ENCODE measurements at regions not wholly inside any gene's neighbourhood (a gene's known extent, or its start where the extent isn't known, plus 50 kb on each side); places are given as distances from the start of the nearest gene placed in this dataset.

DNA sequence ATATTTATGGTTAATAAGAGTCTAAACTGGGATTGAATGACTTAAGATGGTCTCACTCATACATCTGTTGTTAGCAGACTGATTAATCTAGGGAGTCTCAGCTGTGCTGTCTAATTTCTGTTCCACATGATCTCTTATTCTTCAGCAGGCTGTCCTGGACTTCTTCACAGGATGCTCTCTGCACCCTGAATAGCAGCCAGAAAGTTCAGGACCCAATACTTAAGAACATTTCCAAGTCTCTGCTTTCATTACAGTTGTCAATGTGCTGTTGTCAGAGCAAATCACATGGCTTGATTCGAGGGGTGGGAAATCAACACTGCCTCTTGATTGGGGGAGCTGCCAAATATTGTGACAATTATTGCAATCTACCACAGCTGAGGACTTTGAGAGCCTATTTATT is 627.1 kb upstream of the SLC8A1 start:
- DNase-seq = no peak

DNA sequence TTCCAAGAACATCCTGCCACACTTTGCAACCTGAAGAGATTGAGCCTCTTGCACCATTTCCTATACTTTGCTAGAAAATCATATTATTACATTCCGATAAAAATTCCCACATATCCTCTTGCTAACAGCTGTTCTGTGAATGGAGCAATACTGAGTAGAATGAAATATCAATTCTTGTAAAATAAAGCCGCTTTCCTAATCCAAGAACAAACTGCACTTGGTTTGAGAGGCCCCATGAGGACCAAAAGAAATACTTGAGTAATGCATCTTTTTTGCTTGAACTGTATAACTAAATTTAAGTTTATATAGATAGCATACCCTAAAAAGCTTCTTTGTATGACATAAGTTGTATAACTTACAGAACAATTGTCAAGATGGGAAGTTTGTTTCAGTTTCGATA is 632.4 kb upstream of the SLC8A1 start:
- DNase-seq = no peak

GRCh38 chr2:41087946-41088345 is 636.1 kb upstream of the SLC8A1 start:
- no peak for DNase-seq

DNA sequence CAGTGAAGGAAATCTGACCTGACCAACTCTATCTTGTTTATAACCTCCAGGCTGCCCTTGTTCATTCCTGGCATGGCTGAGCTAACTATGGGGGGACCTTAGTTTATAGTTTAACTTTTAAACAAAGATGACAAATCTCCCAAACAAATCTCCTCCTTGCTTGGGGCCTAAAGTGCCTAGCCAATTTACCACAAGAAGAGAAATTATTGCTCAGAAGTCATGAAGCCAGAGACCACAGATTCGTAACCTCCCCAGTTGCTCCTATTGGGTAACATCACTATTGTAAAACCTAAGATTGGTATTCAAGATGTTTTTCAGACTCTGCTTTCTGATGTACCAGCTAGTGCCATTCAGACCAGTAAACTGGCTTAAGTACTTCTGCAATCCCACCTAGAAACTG is 649.4 kb upstream of the SLC8A1 start:
- no peak for DNase-seq

- no peak for DNase-seq
Measured at GRCh38 chr2:41109744-41110143, 657.9 kb upstream of the SLC8A1 start.

GRCh38 chr2:41111836-41112627 is 660.1 kb upstream of the SLC8A1 start:
- no peak for DNase-seq

DNA sequence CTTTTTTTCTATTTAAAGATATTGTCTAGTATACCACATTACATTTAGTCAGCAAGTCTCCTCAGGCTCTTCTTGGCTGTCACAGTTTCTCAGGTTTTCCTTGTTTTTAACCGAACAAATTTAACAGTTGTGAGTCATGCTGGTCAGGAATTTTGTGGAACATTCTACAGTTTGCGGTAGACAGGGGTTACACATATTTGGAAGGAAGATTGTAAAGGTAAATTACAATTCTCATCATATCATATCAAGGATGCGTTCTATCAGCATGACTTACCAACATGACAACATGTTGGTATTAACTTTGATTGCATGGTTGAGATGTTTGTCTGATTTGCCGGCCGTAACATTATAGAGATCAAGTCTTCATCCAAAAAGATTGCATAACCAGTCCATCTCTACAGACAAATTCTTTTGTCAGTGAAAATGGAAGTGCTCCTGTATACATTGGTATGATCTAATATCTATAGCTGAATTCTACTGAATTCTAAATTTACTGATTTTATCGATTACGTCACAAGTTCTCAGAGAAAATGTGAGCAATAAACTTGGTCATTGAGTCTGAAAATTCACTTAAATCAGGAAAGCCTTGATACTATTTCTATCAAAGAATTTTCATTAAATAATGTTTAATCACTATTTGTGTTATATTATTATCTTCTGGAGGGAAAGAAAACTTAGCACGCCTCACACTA is 664.4 kb upstream of the SLC8A1 start:
- no peak for DNase-seq

- DNase-seq = no peak
Measured at GRCh38 chr2:41119489-41119888, 667.6 kb upstream of the SLC8A1 start.

DNA sequence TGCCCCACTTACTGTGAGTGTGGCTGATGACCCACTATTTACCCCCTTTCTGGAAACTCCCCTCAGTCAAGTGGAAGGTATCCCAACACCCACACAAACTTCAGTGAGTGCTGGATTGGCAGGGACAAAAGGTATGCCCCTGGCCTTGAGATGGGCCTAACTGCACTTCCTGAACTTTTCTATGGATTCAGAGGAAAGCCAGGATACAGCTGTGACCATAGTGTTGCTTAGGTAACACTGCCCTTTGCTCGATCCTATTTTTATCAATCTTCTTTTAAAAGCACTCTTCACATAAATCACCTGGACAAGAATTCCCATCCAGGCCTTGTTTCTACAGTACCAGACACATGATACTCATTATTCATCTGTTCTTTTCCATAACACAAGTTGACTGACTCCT is 671.5 kb upstream of the SLC8A1 start:
- no peak for DNase-seq

GRCh38 chr2:41127351-41127750 is 675.5 kb upstream of the SLC8A1 start:
- DNase-seq = no peak

DNA sequence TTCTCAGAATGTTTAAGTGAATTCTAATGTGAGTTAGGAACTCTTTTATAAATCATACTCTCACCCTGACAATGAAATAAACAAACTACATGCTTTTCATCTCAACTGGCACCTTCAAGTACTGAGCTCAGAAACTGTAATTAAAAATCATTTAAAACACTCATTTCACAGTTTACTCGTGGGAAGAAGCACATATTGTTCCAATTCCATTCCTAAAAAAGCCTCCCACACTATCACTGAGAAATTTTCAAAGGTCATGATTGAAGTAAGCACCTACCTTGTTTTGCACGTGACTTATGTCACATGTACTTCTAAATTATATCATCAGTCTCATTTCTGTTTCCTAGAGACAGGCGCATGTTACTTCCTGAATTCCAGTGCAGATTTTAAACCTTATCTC is 678.1 kb upstream of the SLC8A1 start:
- no peak for DNase-seq

- DNase-seq = no peak
Measured at GRCh38 chr2:41137031-41137430, 685.1 kb upstream of the SLC8A1 start.

GRCh38 chr2:41141146-41141791 is 689.4 kb upstream of the SLC8A1 start:
- DNase-seq = no peak

DNA sequence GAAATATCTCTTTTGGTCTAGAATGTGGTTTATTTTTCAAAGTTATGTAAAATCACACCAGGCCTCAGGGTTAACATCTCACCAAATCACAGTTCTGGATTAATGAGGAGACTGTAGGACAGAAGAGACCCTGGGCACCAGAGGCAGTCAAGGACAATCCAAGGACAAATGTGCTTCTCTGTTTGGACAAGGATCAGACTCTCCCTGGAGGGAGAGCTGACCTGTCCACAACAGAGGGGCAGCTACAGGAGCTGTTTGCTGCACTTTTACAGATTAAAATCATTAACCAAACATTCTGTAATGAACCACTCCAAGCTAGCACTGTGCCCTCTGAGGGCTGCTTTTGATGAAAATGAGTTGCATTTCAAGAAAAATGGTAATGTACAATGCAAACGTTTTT is 690.6 kb upstream of the SLC8A1 start:
- DNase-seq = no peak

GRCh38 chr2:41145066-41145465 is 693.2 kb upstream of the SLC8A1 start:
- DNase-seq = no peak

GRCh38 chr2:41149054-41149453 is 697.2 kb upstream of the SLC8A1 start:
- DNase-seq = no peak

DNA sequence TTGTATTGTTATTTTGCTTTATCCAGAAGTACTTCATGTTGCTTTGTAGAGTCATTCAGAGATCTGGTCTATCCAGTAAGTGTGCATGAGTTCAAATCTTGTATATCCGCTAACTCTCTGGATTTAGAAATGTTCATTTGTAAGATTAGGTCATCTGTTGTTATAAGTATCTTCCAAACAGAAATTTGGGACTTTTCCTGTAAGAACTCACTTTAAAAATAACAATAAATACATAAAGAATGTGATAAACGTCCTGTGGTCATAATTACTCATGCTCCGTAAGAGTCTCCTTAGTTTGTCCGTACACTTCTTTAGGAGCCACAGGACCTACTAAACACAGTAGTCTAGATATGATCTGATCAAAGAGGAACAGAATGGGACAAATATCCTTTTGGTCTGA is 699.9 kb upstream of the SLC8A1 start:
- no peak for DNase-seq

- DNase-seq = no peak
Measured at GRCh38 chr2:41152318-41152717, 700.4 kb upstream of the SLC8A1 start.

- DNase-seq = no peak
Measured at GRCh38 chr2:41160439-41160838, 708.5 kb upstream of the SLC8A1 start.

DNA sequence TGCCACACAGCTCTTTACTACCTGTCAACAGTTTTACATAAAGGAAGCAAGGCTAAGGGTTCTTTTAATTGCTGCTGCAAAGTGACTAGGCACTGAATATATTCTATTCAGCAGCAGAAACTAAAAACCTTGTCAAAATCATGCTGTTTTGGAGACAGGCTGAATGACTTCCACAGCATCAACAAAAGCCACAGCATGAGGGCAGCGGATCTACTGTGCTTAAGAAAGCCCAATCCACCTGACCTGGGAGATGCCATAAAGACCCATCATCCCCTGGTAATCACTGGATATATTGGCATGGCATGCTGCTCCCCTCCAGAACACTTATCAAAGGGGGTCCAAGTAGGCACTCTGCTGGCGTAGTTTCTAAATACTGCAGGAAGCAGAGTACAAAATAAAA is 715.1 kb upstream of the SLC8A1 start:
- DNase-seq = no peak

GRCh38 chr2:41169744-41170143 is 717.9 kb upstream of the SLC8A1 start:
- DNase-seq = no peak

- no peak for DNase-seq
Measured at GRCh38 chr2:41170589-41170988, 718.7 kb upstream of the SLC8A1 start.

DNA sequence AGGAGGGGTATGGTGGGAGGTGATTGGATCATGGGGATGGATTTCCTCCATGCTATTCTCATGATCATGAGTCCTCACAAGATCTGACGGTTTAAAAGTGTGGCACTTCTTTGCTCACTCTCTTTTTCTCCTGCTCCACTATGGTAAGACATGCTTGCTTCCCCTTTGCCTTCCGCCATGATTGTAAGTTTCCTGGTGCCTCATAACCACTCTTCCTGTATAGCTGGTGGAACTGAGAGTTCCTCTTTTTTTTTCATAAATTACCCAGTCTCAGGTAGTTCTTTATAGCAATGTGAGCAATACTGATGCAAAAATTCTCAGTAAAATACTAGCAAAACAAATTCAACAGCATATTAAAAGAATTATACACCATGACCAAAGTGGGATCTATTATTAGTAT is 728.5 kb upstream of the SLC8A1 start:
- DNase-seq = no peak

GRCh38 chr2:41182961-41183360 is 731.1 kb upstream of the SLC8A1 start:
- peak; percentile 38 for DNase-seq

Data from NCI-H1436 (cell line).